Ovary (tissue), 3 donors: ENCODE measurements at regions not wholly inside any gene's neighbourhood (a gene's known extent, or its start where the extent isn't known, plus 50 kb on each side); places are given as distances from the start of the nearest gene placed in this dataset.
"Not testable (repeated sequence)": the region's sequence is repeated elsewhere in the genome, so short reads cannot be mapped to it uniquely, and the experiment has no call there.

Source experiments
- CTCF ChIP-seq, 3 donors: fragments of 450-650 bp in 2 of 3; fragments of 200-600 bp in 1 of 3; IDR thresholded peaks; one replicate each; pipeline versions ENCODE4 v1.5.1 to v1.8.0; 2016 to 2022; ENCODE audit warnings: antibody characterized with exemption in 3 of 3, mild to moderate bottlenecking in 1 of 3
- EP300 ChIP-seq: sonication (generic); formaldehyde crosslinking; IDR thresholded peaks from one replicate; pipeline ENCODE4 v1.6.1; 2017; ENCODE audit warnings: antibody characterized with exemption
- POLR2A ChIP-seq: fragments of 450-650 bp; IDR thresholded peaks from one replicate; pipeline ENCODE4 v1.6.1; 2017; ENCODE audit warnings: antibody characterized with exemption, mild to moderate bottlenecking, moderate library complexity
- donor health status: DM: no; HTN: no; CAD: no.

DNA sequence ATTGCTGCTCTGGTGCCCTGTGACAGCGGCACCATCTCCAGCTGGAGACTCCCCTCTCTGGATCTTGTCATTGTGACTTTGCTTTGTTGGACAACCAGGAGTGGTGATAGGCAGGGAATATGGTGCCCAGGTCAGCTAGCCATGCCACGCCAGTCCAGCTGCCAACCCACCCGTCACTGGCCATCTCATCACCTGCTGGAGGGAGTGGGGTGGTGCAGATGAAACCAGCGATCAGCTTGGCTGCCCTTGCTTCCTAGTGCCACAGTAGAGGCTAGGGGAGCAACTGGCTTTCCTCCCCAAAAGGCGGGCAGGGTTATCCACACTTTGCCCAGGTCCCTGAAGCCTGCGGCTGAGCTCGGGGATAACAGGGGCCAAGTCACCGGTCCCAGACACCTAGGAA, 129.6 kb downstream of the POTEM start:
- not testable (repeated sequence) for TF ChIP-seq CTCF (IDR thresholded peaks at IDR 0.05); EP300; POLR2A
